H7 (cell line): ENCODE measurements at regions not wholly inside any gene's neighbourhood (a gene's known extent, or its start where the extent isn't known, plus 50 kb on each side); places are given as distances from the start of the nearest gene placed in this dataset.
"Not testable (repeated sequence)": the region's sequence is repeated elsewhere in the genome, so short reads cannot be mapped to it uniquely, and the experiment has no call there.

ENCODE experiments used
- DNase-seq: peaks from one replicate; pipeline ENCODE4 v3.0.0; 2012
- H3K27me3 ChIP-seq: 2 replicates; pipeline ENCODE4 v1.6.0; 2011; ENCODE audit warnings: mild to moderate bottlenecking, low read length; ENCODE audit not compliant: control insufficient read depth, insufficient read depth
- H3K36me3 ChIP-seq: replicated peaks from 2 replicates; pipeline ENCODE4 v1.5.1; 2011; ENCODE audit warnings: low read length; ENCODE audit not compliant: control insufficient read depth, insufficient read depth
- H3K4me3 ChIP-seq: 2 replicates; pipeline ENCODE4 v1.5.1; 2011; ENCODE audit warnings: low read depth, mild to moderate bottlenecking, control low read depth, low read length, moderate library complexity; ENCODE audit not compliant: insufficient read depth

DNA sequence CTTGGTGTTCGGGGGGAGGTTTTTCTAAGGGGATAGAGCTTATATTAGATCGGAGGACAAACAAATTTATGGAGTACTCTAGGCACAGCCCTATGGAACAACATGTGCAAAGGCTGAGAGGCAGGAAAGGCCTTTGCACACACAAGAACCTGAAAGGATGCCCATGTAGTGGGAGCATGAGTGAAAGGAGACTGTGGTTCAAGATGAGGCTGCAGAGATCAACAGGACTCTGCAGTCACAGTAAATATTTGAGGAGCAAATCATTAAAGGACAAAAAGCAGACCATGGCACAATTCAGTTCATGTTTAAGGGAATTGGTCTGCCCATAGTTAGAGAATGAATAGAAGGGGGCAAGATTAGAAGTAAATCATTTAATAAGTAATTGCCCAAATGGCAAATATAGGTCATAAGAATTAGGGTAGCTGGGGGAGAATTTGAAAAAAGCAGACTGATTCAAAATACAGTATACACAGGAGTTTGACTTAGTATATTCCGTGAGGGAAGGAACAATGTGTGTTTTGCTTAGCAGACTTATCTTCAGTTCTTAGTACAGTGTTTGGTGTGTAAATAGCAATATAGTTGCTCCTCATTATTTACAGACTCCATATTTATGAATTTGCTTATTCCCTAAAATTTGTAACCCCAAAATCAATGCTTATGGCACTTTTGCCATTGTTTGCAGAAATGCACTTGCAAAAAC, 268.1 kb downstream of the SEC16B start:
- Histone ChIP-seq H3K36me3 (no peaks in the 10 kb centered on the region), H3K4me3 (no peak overlapping the region), H3K27me3 (no peaks in the 10 kb centered on the region)
- DNase-seq = no peak

- Histone ChIP-seq H3K4me3 (no peak overlapping the region), H3K27me3 (no peaks in the 10 kb centered on the region), H3K36me3 (no peaks in the 10 kb centered on the region)
- no peak for DNase-seq
These were observed 269.0 kb downstream of the SEC16B start for GRCh38 chr1:177700856-177701255.

DNA sequence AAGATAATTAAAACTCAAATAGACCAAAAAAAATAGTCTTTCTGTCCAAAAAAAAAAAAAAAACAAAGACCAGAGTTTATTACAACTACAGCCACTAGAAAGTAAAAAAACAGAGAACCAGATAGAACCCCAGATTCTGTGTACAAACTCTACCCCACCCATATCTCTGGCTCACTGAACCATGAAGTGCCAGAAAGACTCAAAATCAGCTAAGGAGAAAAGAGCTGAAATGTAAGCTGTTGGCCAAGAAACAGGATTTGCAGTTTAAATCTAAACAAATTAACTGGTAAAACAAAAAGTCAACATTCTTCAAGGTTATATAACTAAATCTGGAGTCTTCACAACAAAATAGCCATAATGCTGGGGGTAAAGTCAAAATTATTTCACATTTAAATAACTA, 278.9 kb downstream of the SEC16B start:
- H3K36me3 ChIP-seq = no peaks in the 10 kb centered on the region
- no peak for DNase-seq
- no peak overlapping the region for H3K4me3 ChIP-seq
- H3K27me3 ChIP-seq = no peaks in the 10 kb centered on the region

GRCh38 chr1:177687544-177687943, 282.3 kb downstream of the SEC16B start:
- no peaks in the 10 kb centered on the region for H3K27me3 ChIP-seq
- DNase-seq = no peak
- no peaks in the 10 kb centered on the region for H3K36me3 ChIP-seq
- no peak overlapping the region for H3K4me3 ChIP-seq

- DNase-seq = no peak
- no peak overlapping the region for H3K4me3 ChIP-seq
- H3K27me3 ChIP-seq = no peaks in the 10 kb centered on the region
- no peaks in the 10 kb centered on the region for H3K36me3 ChIP-seq
These were observed 282.9 kb downstream of the SEC16B start for GRCh38 chr1:177686933-177687332.

DNA sequence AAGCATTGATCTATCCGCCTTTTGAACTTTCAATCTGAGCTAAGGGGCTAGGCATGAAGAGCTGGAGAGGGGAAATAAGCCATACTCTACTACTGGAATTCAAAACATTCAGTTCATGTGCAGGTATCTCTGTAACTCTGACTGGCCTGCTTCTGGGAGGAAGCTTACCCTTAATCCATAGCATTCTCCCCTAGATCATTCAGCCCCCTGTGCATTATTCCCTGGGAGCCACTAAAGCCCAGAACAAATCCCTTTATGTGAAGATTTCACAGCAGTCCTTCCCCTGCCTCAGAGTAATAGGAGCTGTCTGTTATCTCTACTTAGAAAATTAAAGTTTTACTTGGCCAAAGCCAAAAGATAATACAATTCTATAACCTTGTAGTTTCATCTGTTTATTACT, 300.7 kb downstream of the SEC16B start:
- no peak for DNase-seq
- Histone ChIP-seq H3K27me3 (no peaks in the 10 kb centered on the region), H3K4me3 (no peak overlapping the region), H3K36me3 (no peaks in the 10 kb centered on the region)

DNA sequence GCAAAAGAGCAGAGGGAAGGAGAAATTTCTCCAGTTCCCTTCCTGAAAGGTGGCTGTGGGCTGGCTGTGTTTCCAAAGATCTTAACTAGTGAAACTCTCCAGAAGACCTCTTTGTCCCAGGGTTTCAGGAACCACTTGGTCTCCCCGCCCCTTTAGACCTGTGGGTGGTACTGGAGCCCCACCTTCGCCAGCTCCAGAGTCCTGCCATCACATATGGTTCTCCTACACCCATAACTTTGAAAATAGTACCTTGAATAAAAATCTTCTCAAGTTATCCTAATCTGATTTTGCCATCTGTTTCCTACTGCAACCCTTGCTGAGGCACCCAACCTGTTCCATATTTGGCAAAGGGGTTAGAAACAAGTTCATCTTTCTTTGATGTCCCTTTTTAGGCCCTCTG, 303.9 kb downstream of the SEC16B start:
- DNase-seq = no peak
- Histone ChIP-seq H3K4me3 (no peak overlapping the region), H3K36me3 (no peaks in the 10 kb centered on the region), H3K27me3 (no peaks in the 10 kb centered on the region)

GRCh38 chr1:177664742-177665141, 305.1 kb downstream of the SEC16B start:
- not testable (repeated sequence) for H3K4me3 ChIP-seq, H3K36me3 ChIP-seq, DNase-seq, H3K27me3 ChIP-seq

DNA sequence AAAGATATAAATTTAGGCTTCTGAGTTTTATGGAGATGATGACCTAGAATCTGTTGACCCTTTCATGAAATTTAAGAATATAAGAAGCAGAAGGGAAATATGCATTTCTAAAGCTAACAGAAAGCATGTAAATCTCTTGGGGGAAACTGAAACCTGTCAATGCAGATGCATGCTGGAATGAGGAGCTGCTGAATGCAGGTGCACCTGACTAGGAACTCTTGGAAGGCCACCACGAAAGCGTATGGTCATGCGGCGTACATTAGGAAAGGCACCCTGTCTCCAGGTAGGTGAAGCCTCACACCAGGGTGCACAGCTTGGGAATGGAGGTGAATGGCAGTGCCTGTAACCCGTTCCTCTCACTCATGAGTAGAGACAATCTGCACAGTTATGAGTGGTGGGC, 309.7 kb downstream of the SEC16B start:
- Histone ChIP-seq H3K36me3 (no peaks in the 10 kb centered on the region), H3K4me3 (no peak overlapping the region), H3K27me3 (no peaks in the 10 kb centered on the region)
- DNase-seq = no peak

DNA sequence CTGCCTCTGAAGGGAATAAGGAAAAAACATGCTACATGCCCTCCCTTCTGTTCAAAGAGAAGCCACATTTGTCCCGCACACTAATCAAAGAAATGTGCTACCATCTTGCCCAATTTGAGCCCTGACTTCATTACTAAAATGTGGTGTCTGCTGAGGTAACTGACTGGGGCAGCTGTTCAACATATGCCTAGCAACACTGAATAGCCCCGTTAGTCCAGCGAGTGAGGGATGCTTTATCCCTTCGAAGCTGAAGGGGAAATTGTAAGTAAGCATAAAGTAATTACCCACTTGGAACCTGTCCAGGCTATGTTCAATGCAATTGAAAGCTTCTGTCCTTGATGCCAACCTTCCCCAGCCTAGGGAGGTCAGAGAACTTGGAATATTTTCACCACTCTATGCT, 310.6 kb downstream of the SEC16B start:
- no peaks in the 10 kb centered on the region for H3K36me3 ChIP-seq

DNA sequence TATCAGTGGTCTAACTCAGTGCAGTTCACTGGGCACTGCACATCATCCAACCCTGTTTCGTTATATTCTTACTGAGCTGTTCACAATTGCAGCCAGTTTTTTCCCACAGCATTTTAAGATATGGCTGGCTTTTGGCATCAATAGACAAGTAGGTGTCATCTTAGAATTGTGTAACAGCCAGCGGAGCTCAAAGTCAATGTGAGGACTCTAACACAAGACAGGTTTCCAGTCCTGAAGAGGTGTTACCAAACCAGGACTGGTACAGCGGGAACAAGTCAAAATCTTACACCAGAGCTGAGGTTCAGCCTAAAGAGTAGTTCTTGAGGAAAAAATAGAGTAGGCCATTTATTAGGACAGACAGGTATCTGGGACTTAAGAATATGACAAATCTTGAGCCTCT, 313.3 kb downstream of the SEC16B start:
- Histone ChIP-seq H3K27me3 (no peaks in the 10 kb centered on the region), H3K4me3 (no peak overlapping the region), H3K36me3 (no peaks in the 10 kb centered on the region)
- no peak for DNase-seq

More for the DNA sequence above, 310.6 kb downstream of the SEC16B start:
- DNase-seq = no peak
- Histone ChIP-seq H3K27me3 (no peaks in the 10 kb centered on the region), H3K4me3 (no peak overlapping the region)

GRCh38 chr1:177650947-177651346, 318.9 kb downstream of the SEC16B start:
- DNase-seq = no peak
- no peaks in the 10 kb centered on the region for H3K27me3 ChIP-seq
- no peak overlapping the region for H3K4me3 ChIP-seq
- no peaks in the 10 kb centered on the region for H3K36me3 ChIP-seq

- no peak for DNase-seq
- H3K36me3 ChIP-seq = no peaks in the 10 kb centered on the region
- H3K4me3 ChIP-seq = no peak overlapping the region
- no peaks in the 10 kb centered on the region for H3K27me3 ChIP-seq
These were observed 321.1 kb downstream of the SEC16B start for GRCh38 chr1:177648731-177649265.

DNA sequence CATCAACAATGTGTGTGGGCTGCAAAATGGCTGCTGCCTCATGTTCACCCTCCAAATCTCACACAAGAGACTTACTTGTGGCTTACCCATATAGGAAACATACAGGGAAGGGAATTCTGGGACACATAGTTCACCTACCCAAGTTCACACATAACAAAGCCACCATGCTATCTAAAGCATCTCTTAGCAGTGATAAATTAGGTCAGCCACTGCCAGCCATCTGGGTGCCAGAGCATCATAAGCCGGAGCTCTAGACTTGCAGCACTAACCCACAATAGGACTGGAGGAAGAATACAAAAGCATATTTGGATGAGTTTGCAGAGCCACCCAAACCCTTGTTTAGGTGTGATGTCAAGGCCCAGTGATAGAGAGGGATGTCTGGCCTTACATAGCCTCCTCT, 321.7 kb downstream of the SEC16B start:
- Histone ChIP-seq H3K4me3 (no peak overlapping the region), H3K27me3 (no peaks in the 10 kb centered on the region), H3K36me3 (no peaks in the 10 kb centered on the region)
- DNase-seq = no peak

DNA sequence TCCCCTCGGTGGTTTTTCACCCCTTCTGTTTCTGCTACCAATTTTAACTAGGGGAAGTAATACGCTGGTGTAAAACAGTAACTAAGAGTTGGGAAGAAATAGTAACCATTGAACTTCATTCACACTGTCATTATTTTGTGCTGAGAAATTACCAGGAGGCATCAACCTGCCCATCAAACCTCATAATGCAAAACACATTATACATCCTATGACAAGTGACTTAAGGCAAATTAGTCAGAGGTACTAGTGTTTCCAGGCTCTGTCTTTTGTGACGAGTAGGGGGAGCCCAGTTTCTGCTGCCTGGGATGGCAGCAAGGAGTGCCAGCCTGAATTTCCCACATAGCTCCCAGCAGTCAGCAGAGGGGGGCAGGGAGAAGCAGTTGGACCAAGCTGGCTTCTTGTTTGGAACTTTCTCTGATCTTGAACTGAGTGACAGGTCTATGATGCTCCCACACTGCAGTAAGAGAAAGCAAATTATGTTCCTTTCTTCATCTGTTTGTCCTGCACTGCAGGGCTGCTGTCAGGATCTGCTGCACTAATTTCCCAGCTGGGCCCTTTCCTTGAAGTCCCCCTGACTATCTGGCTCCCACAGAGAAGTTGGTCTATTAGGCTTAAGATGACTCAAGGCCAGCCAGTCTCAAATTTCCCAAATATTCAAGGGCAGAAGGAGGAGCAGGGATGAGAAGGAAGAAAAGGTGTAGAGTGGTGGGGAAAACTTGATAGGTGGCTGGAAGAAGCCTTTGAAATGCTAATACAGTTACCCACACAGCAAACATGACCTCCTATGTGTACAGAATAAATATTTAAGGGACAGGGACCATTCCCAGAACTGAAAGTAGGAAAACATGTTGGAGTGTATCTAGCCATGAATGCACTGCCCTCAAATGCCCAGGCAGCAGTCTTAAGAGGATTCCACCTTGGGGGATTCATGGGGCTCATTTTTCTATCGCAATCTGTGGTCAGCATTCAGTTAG, 322.8 kb downstream of the SEC16B start:
- Histone ChIP-seq H3K36me3 (no peaks in the 10 kb centered on the region), H3K4me3 (no peak overlapping the region), H3K27me3 (no peaks in the 10 kb centered on the region)
- DNase-seq = no peak
